Amniotic stem cell (primary cell): ENCODE measurements at regions not wholly inside any gene's neighbourhood (a gene's known extent, or its start where the extent isn't known, plus 50 kb on each side); places are given as distances from the start of the nearest gene placed in this dataset.

ENCODE experiments used
- DNase-seq: peaks from one replicate; lab custom pipeline; 2025; lab: John Stamatoyannopoulos, UW

- no peak for DNase-seq
Measured at GRCh38 chr6:23154159-23154558, 584.8 kb downstream of the HDGFL1 start.

GRCh38 chr6:23170049-23170448, 600.7 kb downstream of the HDGFL1 start:
- no peak for DNase-seq

GRCh38 chr6:23173234-23173633, 603.9 kb downstream of the HDGFL1 start:
- no peak for DNase-seq

GRCh38 chr6:23174781-23175361, 605.5 kb downstream of the HDGFL1 start:
- peak; percentile 77 for DNase-seq

GRCh38 chr6:23175391-23175790, 606.0 kb downstream of the HDGFL1 start:
- no peak for DNase-seq

- DNase-seq = no peak
Measured at GRCh38 chr6:23176471-23176870, 607.1 kb downstream of the HDGFL1 start.

GRCh38 chr6:23176883-23177282, 607.5 kb downstream of the HDGFL1 start:
- no peak for DNase-seq

GRCh38 chr6:23177806-23178205, 608.4 kb downstream of the HDGFL1 start:
- DNase-seq = no peak

GRCh38 chr6:23179994-23180393, 610.6 kb downstream of the HDGFL1 start:
- no peak for DNase-seq

GRCh38 chr6:23180504-23181293, 611.3 kb downstream of the HDGFL1 start:
- no peak for DNase-seq

- no peak for DNase-seq
Measured at GRCh38 chr6:23181356-23182110, 612.2 kb downstream of the HDGFL1 start.

- no peak for DNase-seq
Measured at GRCh38 chr6:23183846-23184245, 614.5 kb downstream of the HDGFL1 start.

GRCh38 chr6:23184351-23184750, 615.0 kb downstream of the HDGFL1 start:
- no peak for DNase-seq

- DNase-seq = no peak
Measured at GRCh38 chr6:23195487-23195886, 626.1 kb downstream of the HDGFL1 start.

GRCh38 chr6:23199541-23199940, 630.2 kb downstream of the HDGFL1 start:
- DNase-seq = no peak

GRCh38 chr6:23200946-23201345, 631.6 kb downstream of the HDGFL1 start:
- no peak for DNase-seq

- DNase-seq = no peak
Measured at GRCh38 chr6:23202207-23202606, 632.8 kb downstream of the HDGFL1 start.

- DNase-seq = no peak
Measured at GRCh38 chr6:23212398-23212797, 643.0 kb downstream of the HDGFL1 start.

- no peak for DNase-seq
Measured at GRCh38 chr6:23213193-23213592, 643.8 kb downstream of the HDGFL1 start.

- no peak for DNase-seq
Measured at GRCh38 chr6:23213651-23214050, 644.3 kb downstream of the HDGFL1 start.

GRCh38 chr6:23218751-23219150, 649.4 kb downstream of the HDGFL1 start:
- no peak for DNase-seq

GRCh38 chr6:23222724-23223123, 653.4 kb downstream of the HDGFL1 start:
- DNase-seq = no peak

- DNase-seq = no peak
Measured at GRCh38 chr6:23224540-23224939, 655.2 kb downstream of the HDGFL1 start.
